Left renal cortex interstitium (tissue), 4 donors: ENCODE measurements at regions not wholly inside any gene's neighbourhood (a gene's known extent, or its start where the extent isn't known, plus 50 kb on each side); places are given as distances from the start of the nearest gene placed in this dataset.

Experiments
- DNase-seq, 4 donors: peaks; one replicate each; pipeline ENCODE4 v3.0.0-alpha.2; 2013; ENCODE audit warnings: low read depth in 4 of 4, low spot score in 2 of 4, missing footprints in 1 of 4

- DNase-seq, result no peak
Measured at GRCh38 chr4:166460769-166461550, 587.9 kb downstream of the TLL1 start.

GRCh38 chr4:166481055-166481454 is 608.0 kb downstream of the TLL1 start:
- no peak for DNase-seq

- DNase-seq, result no peak
Measured at GRCh38 chr4:166481739-166482138, 608.7 kb downstream of the TLL1 start.

GRCh38 chr4:166482758-166483157 is 609.7 kb downstream of the TLL1 start:
- no peak for DNase-seq

- no peak for DNase-seq
Measured at GRCh38 chr4:166491635-166492034, 618.6 kb downstream of the TLL1 start.

- no peak for DNase-seq
Measured at GRCh38 chr4:166493924-166494345, 620.9 kb downstream of the TLL1 start.

GRCh38 chr4:166498546-166498945 is 625.5 kb downstream of the TLL1 start:
- no peak for DNase-seq

GRCh38 chr4:166499820-166500219 is 626.8 kb downstream of the TLL1 start:
- no peak for DNase-seq

- peak in 1 of 4 donors; percentile 5 for DNase-seq
Measured at GRCh38 chr4:166501941-166502382, 628.9 kb downstream of the TLL1 start.

- no peak for DNase-seq
Measured at GRCh38 chr4:166502660-166503059, 629.6 kb downstream of the TLL1 start.

- DNase-seq, result no peak
Measured at GRCh38 chr4:166506051-166506450, 633.0 kb downstream of the TLL1 start.

GRCh38 chr4:166512267-166512666 is 639.2 kb downstream of the TLL1 start:
- DNase-seq, result no peak

GRCh38 chr4:166518315-166518714 is 645.3 kb downstream of the TLL1 start:
- no peak for DNase-seq

- DNase-seq, result no peak
Measured at GRCh38 chr4:166518776-166519175, 645.7 kb downstream of the TLL1 start.

- no peak for DNase-seq
Measured at GRCh38 chr4:166519774-166520173, 646.7 kb downstream of the TLL1 start.

GRCh38 chr4:166527500-166527899 is 654.5 kb downstream of the TLL1 start:
- DNase-seq, result no peak

GRCh38 chr4:166531703-166532102 is 658.7 kb downstream of the TLL1 start:
- DNase-seq, result no peak

GRCh38 chr4:166535865-166536264 is 662.8 kb downstream of the TLL1 start:
- DNase-seq, result no peak

- no peak for DNase-seq
Measured at GRCh38 chr4:166538491-166539005, 665.5 kb downstream of the TLL1 start.

GRCh38 chr4:166546009-166546408 is 673.0 kb downstream of the TLL1 start:
- DNase-seq, result no peak

GRCh38 chr4:166577639-166578038 is 656.7 kb downstream of the SPOCK3 start:
- DNase-seq, result no peak

GRCh38 chr4:166585491-166585890 is 648.8 kb downstream of the SPOCK3 start:
- no peak for DNase-seq
